OCI-LY1 (cell line): ENCODE measurements at regions not wholly inside any gene's neighbourhood (a gene's known extent, or its start where the extent isn't known, plus 50 kb on each side); places are given as distances from the start of the nearest gene placed in this dataset.

Source experiments
- H2AFZ ChIP-seq: fragments of 200-600 bp; sonication (generic), shearing (Covaris generic); 2 replicates; pipeline ENCODE4 v1.6.0; 2014; ENCODE audit warnings: antibody characterized with exemption, mild to moderate bottlenecking, low read length
- H3F3A ChIP-seq: fragments of 200-600 bp; sonication (generic), shearing (Covaris generic); 2 replicates; pipeline ENCODE4 v1.6.0; 2014; ENCODE audit warnings: mild to moderate bottlenecking, antibody characterized with exemption, low read length, moderate library complexity; ENCODE audit not compliant: insufficient read depth
- H3K27ac ChIP-seq: fragments of 200-600 bp; sonication (generic); 2 replicates; pipeline ENCODE4 v1.5.1; 2014; ENCODE audit warnings: low read length, mixed run types, mild to moderate bottlenecking, low read depth; ENCODE audit not compliant: poor library complexity, severe bottlenecking
- H3K27me3 ChIP-seq: fragments of 200-600 bp; sonication (generic); 2 replicates; pipeline ENCODE4 v1.6.0; 2014; ENCODE audit warnings: antibody characterized with exemption, mild to moderate bottlenecking, low read length, moderate library complexity; ENCODE audit not compliant: insufficient read depth
- H3K36me3 ChIP-seq: fragments of 200-600 bp; sonication (generic); 2 replicates; pipeline ENCODE4 v1.6.1; 2014; ENCODE audit warnings: mild to moderate bottlenecking, antibody characterized with exemption, low read length, moderate library complexity, mixed read lengths; ENCODE audit not compliant: insufficient read depth
- H3K4me1 ChIP-seq: fragments of 200-600 bp; sonication (generic); 2 replicates; pipeline ENCODE4 v1.5.1; 2014; ENCODE audit warnings: mild to moderate bottlenecking, low read length, moderate library complexity; ENCODE audit not compliant: insufficient read depth, severe bottlenecking
- H3K4me2 ChIP-seq: fragments of 200-600 bp; sonication (generic), shearing (Covaris generic); 2 replicates; pipeline ENCODE4 v1.6.1; 2014; ENCODE audit warnings: low read length
- H3K4me3 ChIP-seq: fragments of 200-600 bp; sonication (generic); 2 replicates; pipeline ENCODE4 v1.5.1; 2014; ENCODE audit warnings: low read length, low read depth, mild to moderate bottlenecking, mixed read lengths; ENCODE audit not compliant: poor library complexity, severe bottlenecking
- H3K79me2 ChIP-seq: fragments of 200-600 bp; shearing (Covaris generic); 2 replicates; pipeline ENCODE4 v1.6.1; 2016; ENCODE audit warnings: mixed run types, low read length, mixed read lengths; ENCODE audit not compliant: insufficient read depth
- H3K9ac ChIP-seq: fragments of 200-600 bp; sonication (generic), shearing (Covaris generic); 2 replicates; pipeline ENCODE4 v1.6.1; 2014; ENCODE audit warnings: mild to moderate bottlenecking, low read length, mixed read lengths
- H3K9me2 ChIP-seq: fragments of 200-600 bp; sonication (generic), shearing (Covaris generic); 2 replicates; pipeline ENCODE4 v1.6.1; 2014; ENCODE audit warnings: low read depth, mild to moderate bottlenecking, low read length, mixed read lengths
- H3K9me3 ChIP-seq: fragments of 200-600 bp; shearing (Covaris generic); 2 replicates; pipeline ENCODE4 v1.6.1; 2014; ENCODE audit warnings: low read length, mixed read lengths
- H4K20me1 ChIP-seq: fragments of 200-600 bp; sonication (generic), shearing (Covaris generic); 2 replicates; pipeline ENCODE4 v1.6.0; 2016; ENCODE audit warnings: mild to moderate bottlenecking, low read length; ENCODE audit not compliant: insufficient read depth
- CTCF ChIP-seq: fragments of 200-600 bp; sonication (generic), shearing (Covaris generic); IDR thresholded peaks from 2 replicates; pipeline ENCODE4 v1.5.1; 2017; ENCODE audit warnings: mild to moderate bottlenecking, antibody characterized with exemption, low read length, moderate library complexity, mixed read lengths
- EZH2 ChIP-seq: fragments of 200-600 bp; sonication (generic), shearing (Covaris generic); IDR thresholded peaks from 2 replicates; pipeline ENCODE4 v1.8.0; 2017; ENCODE audit warnings: borderline replicate concordance, mixed run types, mild to moderate bottlenecking, antibody characterized with exemption, low read length, moderate library complexity, mixed read lengths

GRCh38 chr16:5557448-5557847 lies 459.9 kb upstream of the EEF2KMT start:
- no peaks in the 10 kb centered on the region for H3K9me3 ChIP-seq
- no peak overlapping the region for H3K4me3 ChIP-seq
- no peaks in the 10 kb centered on the region for H3K9me2 ChIP-seq
- no peak overlapping the region for H3K27ac ChIP-seq
- TF ChIP-seq EZH2 (no peak), CTCF (no peak)
- H3K36me3 ChIP-seq, result no peaks in the 10 kb centered on the region
- no peaks in the 10 kb centered on the region for H3K79me2 ChIP-seq
- no peaks in the 10 kb centered on the region for H3K4me1 ChIP-seq
- no peaks in the 10 kb centered on the region for H3F3A ChIP-seq
- H2AFZ ChIP-seq, result no peak overlapping the region
- no peaks in the 10 kb centered on the region for H3K27me3 ChIP-seq
- no peaks in the 10 kb centered on the region for H4K20me1 ChIP-seq
- H3K9ac ChIP-seq, result no peak overlapping the region
- no peak overlapping the region for H3K4me2 ChIP-seq

- Histone ChIP-seq H3K79me2 (no peaks in the 10 kb centered on the region), H3K27ac (no peak overlapping the region), H3K4me1 (no peaks in the 10 kb centered on the region), H3K36me3 (no peaks in the 10 kb centered on the region), H3K9me3 (no peaks in the 10 kb centered on the region), H3F3A (no peaks in the 10 kb centered on the region), H3K9me2 (no peaks in the 10 kb centered on the region), H3K9ac (no peak overlapping the region), H3K27me3 (no peaks in the 10 kb centered on the region), H3K4me2 (no peak overlapping the region), H4K20me1 (no peaks in the 10 kb centered on the region), H2AFZ (no peak overlapping the region), H3K4me3 (no peak overlapping the region)
- TF ChIP-seq EZH2, result no peak
- no peak for TF ChIP-seq CTCF
Observed at GRCh38 chr16:5556158-5556810, 458.7 kb upstream of the EEF2KMT start.

DNA sequence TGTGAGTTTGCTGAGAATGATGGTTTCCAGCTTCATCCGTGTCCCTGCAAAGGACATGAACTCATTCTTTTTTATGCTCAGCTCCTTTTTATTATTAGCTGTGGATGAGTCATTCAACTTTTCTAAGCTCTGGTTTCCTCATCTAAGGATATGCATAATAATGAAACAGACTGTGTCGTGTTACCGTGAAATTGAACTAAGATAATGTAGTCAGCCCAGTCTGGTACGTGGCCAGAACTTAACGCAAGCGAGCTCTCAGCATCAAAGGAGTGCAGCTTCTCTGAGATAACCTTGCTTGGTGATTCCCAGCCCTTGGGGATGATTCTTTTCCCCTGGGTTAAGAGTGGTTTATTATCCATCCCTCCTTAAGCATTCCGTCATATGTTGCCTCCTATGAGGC lies 454.3 kb upstream of the EEF2KMT start:
- Histone ChIP-seq H3K4me3 (no peak overlapping the region), H3K4me2 (no peak overlapping the region), H3K36me3 (no peaks in the 10 kb centered on the region), H3K4me1 (no peaks in the 10 kb centered on the region), H3K79me2 (no peaks in the 10 kb centered on the region), H3K9ac (no peak overlapping the region), H3K9me2 (no peaks in the 10 kb centered on the region), H3F3A (no peaks in the 10 kb centered on the region), H3K9me3 (no peaks in the 10 kb centered on the region), H3K27me3 (no peaks in the 10 kb centered on the region), H4K20me1 (no peaks in the 10 kb centered on the region), H3K27ac (no peak overlapping the region), H2AFZ (no peak overlapping the region)
- TF ChIP-seq CTCF, result no peak
- TF ChIP-seq EZH2, result no peak
